T-helper 17 cell (primary cell): ENCODE measurements at regions not wholly inside any gene's neighbourhood (a gene's known extent, or its start where the extent isn't known, plus 50 kb on each side); places are given as distances from the start of the nearest gene placed in this dataset.
"Not testable (repeated sequence)": the region's sequence is repeated elsewhere in the genome, so short reads cannot be mapped to it uniquely, and the experiment has no call there.

ENCODE experiments used
- ATAC-seq: fragments of 150-1000 bp; cut with Tn5 transposase; 2 replicates; pipeline ENCODE4 v1.10.0; 2021; ENCODE audit warnings: mild to moderate bottlenecking, moderate library complexity
- DNase-seq, 3 donors: peaks; one replicate each; pipeline versions ENCODE4 v3.0.0 to v3.0.0-alpha.2; 2020 to 2021
- H3K9me3 ChIP-seq: one replicate; pipeline ENCODE4 v1.7.0; 2013; ENCODE audit warnings: low read length, mild to moderate bottlenecking; ENCODE audit not compliant: control insufficient read depth, poor library complexity, severe bottlenecking
- H3K27ac Mint-ChIP-seq: one replicate; pipeline ENCODE4 v1.8.0; 2022; ENCODE audit warnings: mild to moderate bottlenecking, moderate library complexity, mixed read lengths
- H3K27me3 Mint-ChIP-seq: one replicate; pipeline ENCODE4 v1.8.0; 2022; ENCODE audit warnings: mixed read lengths
- H3K36me3 Mint-ChIP-seq: one replicate; pipeline ENCODE4 v1.8.0; 2022; ENCODE audit warnings: low read depth, mixed read lengths
- H3K4me1 Mint-ChIP-seq: one replicate; pipeline ENCODE4 v1.8.0; 2022; ENCODE audit warnings: mild to moderate bottlenecking, mixed read lengths
- H3K4me3 Mint-ChIP-seq: one replicate; pipeline ENCODE4 v1.8.0; 2022; ENCODE audit warnings: mild to moderate bottlenecking, moderate library complexity, mixed read lengths

GRCh38 chr16:51289336-51289735 is 138.3 kb upstream of the SALL1 start:
- H3K27ac Mint-ChIP-seq, result no peak overlapping the region

GRCh38 chr16:51287121-51287755 is 136.2 kb upstream of the SALL1 start:
- DNase-seq, result no peak
- H3K36me3 Mint-ChIP-seq, result no peaks in the 10 kb centered on the region
- H3K27ac Mint-ChIP-seq, result no peak overlapping the region
- no peaks in the 10 kb centered on the region for H3K9me3 ChIP-seq
- no peaks in the 10 kb centered on the region for H3K27me3 Mint-ChIP-seq
- no peak for ATAC-seq
- H3K4me3 Mint-ChIP-seq, result no peak overlapping the region
- no peaks in the 10 kb centered on the region for H3K4me1 Mint-ChIP-seq

More at GRCh38 chr16:51289336-51289735, 138.3 kb upstream of the SALL1 start:
- Mint-ChIP-seq H3K27me3 (no peaks in the 10 kb centered on the region), H3K36me3 (no peaks in the 10 kb centered on the region), H3K4me1 (no peaks in the 10 kb centered on the region), H3K4me3 (no peak overlapping the region)
- no peaks in the 10 kb centered on the region for H3K9me3 ChIP-seq
- DNase-seq (no peak), ATAC-seq (no peak)

GRCh38 chr16:51286272-51286671 is 135.2 kb upstream of the SALL1 start:
- no peaks in the 10 kb centered on the region for H3K27me3 Mint-ChIP-seq
- H3K9me3 ChIP-seq, result no peaks in the 10 kb centered on the region
- no peak overlapping the region for H3K4me3 Mint-ChIP-seq
- DNase-seq (no peak), ATAC-seq (no peak)
- H3K36me3 Mint-ChIP-seq, result no peaks in the 10 kb centered on the region
- no peaks in the 10 kb centered on the region for H3K4me1 Mint-ChIP-seq
- H3K27ac Mint-ChIP-seq, result no peak overlapping the region

- no peaks in the 10 kb centered on the region for H3K9me3 ChIP-seq
- Mint-ChIP-seq H3K4me3 (no peak overlapping the region), H3K27me3 (no peaks in the 10 kb centered on the region), H3K4me1 (no peaks in the 10 kb centered on the region), H3K27ac (no peak overlapping the region), H3K36me3 (no peaks in the 10 kb centered on the region)
- no peak for DNase-seq
- ATAC-seq, result no peak
Measured at GRCh38 chr16:51276336-51276735, 125.3 kb upstream of the SALL1 start.

GRCh38 chr16:51272420-51272819 is 121.3 kb upstream of the SALL1 start:
- Mint-ChIP-seq H3K36me3 (no peaks in the 10 kb centered on the region), H3K27ac (no peak overlapping the region), H3K4me1 (no peaks in the 10 kb centered on the region), H3K4me3 (no peak overlapping the region), H3K27me3 (no peaks in the 10 kb centered on the region)
- ATAC-seq (no peak), DNase-seq (no peak)
- no peaks in the 10 kb centered on the region for H3K9me3 ChIP-seq

GRCh38 chr16:51271156-51271701 is 120.2 kb upstream of the SALL1 start:
- no peaks in the 10 kb centered on the region for H3K27me3 Mint-ChIP-seq

GRCh38 chr16:51268237-51268636 is 117.2 kb upstream of the SALL1 start:
- ATAC-seq, result no peak
- no peak for DNase-seq
- no peaks in the 10 kb centered on the region for H3K9me3 ChIP-seq
- Mint-ChIP-seq H3K36me3 (no peaks in the 10 kb centered on the region), H3K4me3 (no peak overlapping the region), H3K27me3 (no peaks in the 10 kb centered on the region), H3K4me1 (no peaks in the 10 kb centered on the region), H3K27ac (no peak overlapping the region)

More at GRCh38 chr16:51271156-51271701, 120.2 kb upstream of the SALL1 start:
- H3K9me3 ChIP-seq, result no peaks in the 10 kb centered on the region
- Mint-ChIP-seq H3K36me3 (no peaks in the 10 kb centered on the region), H3K4me1 (no peaks in the 10 kb centered on the region), H3K27ac (no peak overlapping the region), H3K4me3 (no peak overlapping the region)
- ATAC-seq (no peak), DNase-seq (no peak)

GRCh38 chr16:51267681-51268080 is 116.6 kb upstream of the SALL1 start:
- Mint-ChIP-seq H3K36me3 (no peaks in the 10 kb centered on the region), H3K27ac (no peak overlapping the region), H3K4me1 (no peaks in the 10 kb centered on the region), H3K4me3 (no peak overlapping the region), H3K27me3 (no peaks in the 10 kb centered on the region)
- ATAC-seq (no peak), DNase-seq (no peak)
- no peaks in the 10 kb centered on the region for H3K9me3 ChIP-seq

GRCh38 chr16:51262428-51262827 is 111.4 kb upstream of the SALL1 start:
- Mint-ChIP-seq H3K36me3 (no peaks in the 10 kb centered on the region), H3K27me3 (no peaks in the 10 kb centered on the region), H3K4me3 (no peak overlapping the region), H3K4me1 (no peaks in the 10 kb centered on the region), H3K27ac (no peak overlapping the region)
- DNase-seq, result no peak
- no peak for ATAC-seq
- no peaks in the 10 kb centered on the region for H3K9me3 ChIP-seq

- ATAC-seq (no peak), DNase-seq (no peak)
- Mint-ChIP-seq H3K27ac (no peak overlapping the region), H3K27me3 (no peaks in the 10 kb centered on the region), H3K36me3 (no peaks in the 10 kb centered on the region), H3K4me1 (no peaks in the 10 kb centered on the region), H3K4me3 (no peak overlapping the region)
- H3K9me3 ChIP-seq, result no peaks in the 10 kb centered on the region
Measured at GRCh38 chr16:51261919-51262318, 110.8 kb upstream of the SALL1 start.

- Mint-ChIP-seq H3K4me1 (no peaks in the 10 kb centered on the region), H3K27ac (no peak overlapping the region), H3K36me3 (no peaks in the 10 kb centered on the region), H3K4me3 (no peak overlapping the region), H3K27me3 (no peaks in the 10 kb centered on the region)
- H3K9me3 ChIP-seq, result no peaks in the 10 kb centered on the region
- DNase-seq (no peak), ATAC-seq (no peak)
Measured at GRCh38 chr16:51255349-51255972, 104.4 kb upstream of the SALL1 start.

GRCh38 chr16:51254390-51254789 is 103.3 kb upstream of the SALL1 start:
- not testable (repeated sequence) for H3K27me3 Mint-ChIP-seq, H3K27ac Mint-ChIP-seq, H3K4me3 Mint-ChIP-seq, H3K36me3 Mint-ChIP-seq, ATAC-seq, H3K4me1 Mint-ChIP-seq, DNase-seq, H3K9me3 ChIP-seq

- DNase-seq, result no peak
- no peak overlapping the region for H3K27ac Mint-ChIP-seq
- no peak overlapping the region for H3K4me3 Mint-ChIP-seq
- H3K36me3 Mint-ChIP-seq, result no peaks in the 10 kb centered on the region
- no peaks in the 10 kb centered on the region for H3K27me3 Mint-ChIP-seq
- no peak for ATAC-seq
- H3K9me3 ChIP-seq, result no peaks in the 10 kb centered on the region
- H3K4me1 Mint-ChIP-seq, result no peaks in the 10 kb centered on the region
Measured at GRCh38 chr16:51248217-51248616, 97.1 kb upstream of the SALL1 start.

GRCh38 chr16:51245658-51245995 is 94.6 kb upstream of the SALL1 start:
- Mint-ChIP-seq H3K4me1 (no peaks in the 10 kb centered on the region), H3K27me3 (no peaks in the 10 kb centered on the region), H3K27ac (no peak overlapping the region), H3K36me3 (no peaks in the 10 kb centered on the region), H3K4me3 (no peak overlapping the region)
- ATAC-seq, result no peak
- DNase-seq, result no peak
- H3K9me3 ChIP-seq, result no peaks in the 10 kb centered on the region
